Lung (tissue), 11 donors: ENCODE measurements at regions not wholly inside any gene's neighbourhood (a gene's known extent, or its start where the extent isn't known, plus 50 kb on each side); places are given as distances from the start of the nearest gene placed in this dataset.

Experiments used
- ATAC-seq: fragments of 200-7000 bp; cut with Tn5 transposase; one replicate; pipeline ENCODE4 v1.9.1; 2020; ENCODE audit warnings: moderate number of reproducible peaks; ENCODE audit not compliant: insufficient read depth, low FRiP score
- DNase-seq, 3 donors: peaks; one replicate each; pipeline ENCODE4 v3.0.0-alpha.2; 2013 to 2017
- H3K27ac ChIP-seq, 2 donors: one replicate each; pipeline ENCODE4 v1.5.1; 2013; ENCODE audit warnings: mild to moderate bottlenecking in 2 of 2, moderate library complexity in 2 of 2, control low read depth in 1 of 2, inconsistent platforms in 1 of 2, low read depth in 1 of 2, low read length in 1 of 2
- H3K27me3 ChIP-seq, 3 donors: one replicate each; pipeline ENCODE4 v1.5.1; 2013; ENCODE audit warnings: low read length in 2 of 3; ENCODE audit not compliant: control insufficient read depth in 3 of 3, insufficient read depth in 3 of 3
- H3K36me3 ChIP-seq, 4 donors: one replicate each; pipeline ENCODE4 v1.5.1; 2013; ENCODE audit warnings: low read length in 4 of 4, mild to moderate bottlenecking in 1 of 4, moderate library complexity in 1 of 4; ENCODE audit not compliant: control insufficient read depth in 4 of 4, insufficient read depth in 4 of 4
- H3K4me1 ChIP-seq, 5 donors: one replicate each; pipeline ENCODE4 v1.5.1; 2013; ENCODE audit warnings: low read length in 5 of 5, mild to moderate bottlenecking in 2 of 5, moderate library complexity in 1 of 5; ENCODE audit not compliant: control insufficient read depth in 5 of 5, insufficient read depth in 5 of 5
- H3K4me3 ChIP-seq: one replicate; pipeline ENCODE4 v1.5.1; 2013; ENCODE audit warnings: mild to moderate bottlenecking, control low read depth, moderate library complexity
- H3K9ac ChIP-seq, 2 donors: one replicate each; pipeline ENCODE4 v1.5.1; 2013; ENCODE audit warnings: low read length in 2 of 2, control low read depth in 1 of 2; ENCODE audit not compliant: insufficient read depth in 1 of 2
- H3K9me3 ChIP-seq, 4 donors: one replicate each; pipeline ENCODE4 v1.5.1; 2013; ENCODE audit warnings: low read length in 3 of 4, mild to moderate bottlenecking in 1 of 4, moderate library complexity in 1 of 4; ENCODE audit not compliant: control insufficient read depth in 4 of 4, insufficient read depth in 3 of 4
- WGBS, 2 donors: extraction: QIAGEN DNeasy Blood & Tissue Kit; methylation state at CpG; one replicate each; pipeline ENCODE4 v1.1.7; 2013; 5-methylcytosine and 5-hydroxymethylcytosine counted together
- TF ChIP-seq, protein P1 (sequence below): IDR thresholded peaks from 2 replicates; pipeline ENCODE4 v1.5.1; 2012; ENCODE audit warnings: mild to moderate bottlenecking; ENCODE audit errors: control extremely low read depth, extremely low read depth
- donor health status: control.
- donor health status: control.
- donor health status: Bipolar disorder and iron deficiency.
- donor health status: healthy.
- donor health status: DM: yes; HTN: yes; CAD: no.

DNA sequence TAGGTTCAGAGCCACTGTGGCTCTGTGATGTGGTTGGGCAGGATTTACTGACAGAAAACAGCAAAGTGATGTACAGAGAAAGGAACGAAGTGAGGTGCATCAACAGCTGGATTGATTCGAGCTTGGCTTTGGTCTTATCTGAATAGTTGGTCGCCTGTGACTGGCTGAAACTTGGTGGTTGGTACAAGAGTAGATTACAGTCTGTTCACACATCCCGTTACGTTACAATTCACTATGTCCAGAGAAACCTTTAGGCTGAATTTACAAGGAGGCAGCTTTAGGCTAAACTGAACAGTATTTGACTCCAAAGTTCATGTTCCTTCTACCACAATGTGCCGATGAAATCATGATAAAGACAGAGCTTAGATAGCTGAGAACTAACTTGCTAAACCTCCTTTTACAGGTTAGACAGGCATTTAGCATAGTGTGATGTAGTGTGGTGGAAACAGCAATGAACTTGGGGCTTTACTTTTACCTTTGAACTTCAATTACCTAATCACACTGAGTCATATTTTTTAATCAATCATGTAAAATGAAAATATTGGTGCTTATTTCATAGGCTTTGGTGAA is 210.2 kb upstream of the PUM3 start:
- no peaks in the 10 kb centered on the region for H3K27me3 ChIP-seq
- no peak for ATAC-seq
- no peak overlapping the region for H3K27ac ChIP-seq
- TF ChIP-seq, protein P1, sequence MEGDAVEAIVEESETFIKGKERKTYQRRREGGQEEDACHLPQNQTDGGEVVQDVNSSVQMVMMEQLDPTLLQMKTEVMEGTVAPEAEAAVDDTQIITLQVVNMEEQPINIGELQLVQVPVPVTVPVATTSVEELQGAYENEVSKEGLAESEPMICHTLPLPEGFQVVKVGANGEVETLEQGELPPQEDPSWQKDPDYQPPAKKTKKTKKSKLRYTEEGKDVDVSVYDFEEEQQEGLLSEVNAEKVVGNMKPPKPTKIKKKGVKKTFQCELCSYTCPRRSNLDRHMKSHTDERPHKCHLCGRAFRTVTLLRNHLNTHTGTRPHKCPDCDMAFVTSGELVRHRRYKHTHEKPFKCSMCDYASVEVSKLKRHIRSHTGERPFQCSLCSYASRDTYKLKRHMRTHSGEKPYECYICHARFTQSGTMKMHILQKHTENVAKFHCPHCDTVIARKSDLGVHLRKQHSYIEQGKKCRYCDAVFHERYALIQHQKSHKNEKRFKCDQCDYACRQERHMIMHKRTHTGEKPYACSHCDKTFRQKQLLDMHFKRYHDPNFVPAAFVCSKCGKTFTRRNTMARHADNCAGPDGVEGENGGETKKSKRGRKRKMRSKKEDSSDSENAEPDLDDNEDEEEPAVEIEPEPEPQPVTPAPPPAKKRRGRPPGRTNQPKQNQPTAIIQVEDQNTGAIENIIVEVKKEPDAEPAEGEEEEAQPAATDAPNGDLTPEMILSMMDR, result no peak
- H3K4me1 ChIP-seq, result peaks cover 0 to 3% (median 0%) of the 10 kb centered on the region in 5 donors
- H3K36me3 ChIP-seq, result no peaks in the 10 kb centered on the region
- 85 to 90% methylated on average over 6 of the region's 6 CpGs for WGBS, 2 donors
- H3K9me3 ChIP-seq, result no peaks in the 10 kb centered on the region
- DNase-seq, result no peak
- H3K4me3 ChIP-seq, result no peak overlapping the region
- no peak overlapping the region for H3K9ac ChIP-seq

DNA sequence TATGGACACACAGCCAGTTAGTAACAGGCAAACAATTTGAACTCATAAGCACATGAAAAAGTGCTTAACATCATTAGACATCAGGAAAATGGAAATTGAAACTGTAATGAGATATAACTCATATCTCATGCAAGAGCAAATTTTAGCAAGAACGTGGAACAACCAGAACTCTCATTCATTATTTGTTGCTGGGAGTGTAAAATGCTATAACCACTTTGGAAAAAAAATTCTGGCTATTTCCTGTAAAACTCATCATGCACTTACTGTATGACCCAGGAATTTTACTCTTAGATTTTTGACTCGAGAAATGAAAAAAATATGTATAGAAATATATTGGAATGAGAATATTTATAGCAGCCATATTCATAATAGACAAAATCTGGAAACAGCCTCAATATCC is 205.7 kb upstream of the PUM3 start:
- Histone ChIP-seq H3K4me1 (no peaks in the 10 kb centered on the region), H3K4me3 (no peak overlapping the region), H3K27ac (no peak overlapping the region), H3K9me3 (no peaks in the 10 kb centered on the region), H3K9ac (no peak overlapping the region), H3K27me3 (no peaks in the 10 kb centered on the region), H3K36me3 (no peaks in the 10 kb centered on the region)
- 65 to 87% methylated on average over 2 of the region's 2 CpGs for WGBS, 2 donors
- TF ChIP-seq, protein P1, result no peak
- ATAC-seq, result no peak
- DNase-seq, result no peak

DNA sequence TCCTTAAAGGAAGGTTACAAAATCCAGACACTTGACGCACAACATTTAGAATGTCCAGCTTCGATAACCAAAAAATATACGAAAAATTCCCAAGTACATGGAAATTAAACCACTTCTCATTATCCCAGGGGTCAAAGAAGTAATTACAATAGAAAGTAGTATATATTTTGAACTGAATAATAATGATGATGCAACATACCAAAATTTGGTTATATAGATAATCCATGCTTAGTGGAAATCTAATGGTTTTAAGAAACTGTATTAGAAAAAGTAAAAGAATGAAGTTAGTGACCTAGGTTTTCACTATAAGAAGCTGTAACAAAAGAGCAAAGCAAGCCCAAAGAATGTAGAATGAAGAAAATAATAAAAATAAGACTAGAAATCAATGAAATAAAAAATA is 204.0 kb upstream of the PUM3 start:
- ATAC-seq (no peak), DNase-seq (no peak)
- Histone ChIP-seq H3K4me3 (no peak overlapping the region), H3K9me3 (no peaks in the 10 kb centered on the region), H3K9ac (no peak overlapping the region), H3K27me3 (no peaks in the 10 kb centered on the region), H3K27ac (no peak overlapping the region), H3K4me1 (no peaks in the 10 kb centered on the region), H3K36me3 (no peaks in the 10 kb centered on the region)
- WGBS, 2 donors, result 65 to 90% methylated on average over 3 of the region's 3 CpGs
- TF ChIP-seq, protein P1, result no peak

DNA sequence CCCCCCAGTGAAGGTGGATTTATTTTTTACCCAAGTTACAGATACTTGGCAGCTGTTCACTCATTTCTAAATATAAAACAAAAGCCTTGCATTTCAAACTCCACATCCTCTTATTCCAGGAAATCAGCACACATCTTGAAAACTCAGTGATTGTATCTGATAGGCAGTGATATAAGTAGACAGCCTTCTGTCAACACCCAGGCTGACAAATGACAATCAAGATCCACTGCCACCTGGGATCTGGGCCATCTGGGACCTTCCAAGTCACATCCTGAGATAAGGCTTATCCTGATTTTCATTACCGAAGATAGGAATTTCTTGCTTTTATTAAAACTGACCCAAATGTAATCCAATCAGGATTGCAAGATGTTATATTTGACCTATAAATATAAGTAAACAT is 201.3 kb upstream of the PUM3 start:
- WGBS, 2 donors, result 34 to 48% methylated on average over 1 of the region's 1 CpG
- H3K27me3 ChIP-seq, result no peaks in the 10 kb centered on the region
- no peak overlapping the region for H3K27ac ChIP-seq
- TF ChIP-seq, protein P1, result no peak
- no peak overlapping the region for H3K9ac ChIP-seq
- ATAC-seq (no peak), DNase-seq (no peak)
- no peak overlapping the region for H3K4me3 ChIP-seq
- H3K4me1 ChIP-seq, result no peaks in the 10 kb centered on the region
- no peaks in the 10 kb centered on the region for H3K36me3 ChIP-seq
- H3K9me3 ChIP-seq, result no peaks in the 10 kb centered on the region
